ENCODE measurements at regions not wholly inside any gene's neighbourhood (a gene's known extent, or its start where the extent isn't known, plus 50 kb on each side); places are given as distances from the start of the nearest gene placed in this dataset.

GRCh38 chr10:36692759-36693158, 432.6 kb upstream of the ANKRD30A start:
- no peak overlapping the region for H3K27ac ChIP-seq (replicated peaks; ENCODE audit: low read length)
- H3K23ac ChIP-seq (ENCODE audit: low read depth, low read length, poor library complexity) = no peak overlapping the region
- H3K27me3 ChIP-seq (ENCODE audit: control insufficient read depth in 3 of 3, insufficient read depth in 3 of 3, low read depth in 1 of 3, low read length in 3 of 3) = no peaks in the 10 kb centered on the region
- no peaks in the 10 kb centered on the region for H3K9me3 ChIP-seq (replicated peaks in 1 of 2; ENCODE audit: control insufficient read depth in 2 of 2, insufficient read depth in 1 of 2, low read depth in 1 of 2, low read length in 2 of 2)
- no peak overlapping the region for H4K91ac ChIP-seq (ENCODE audit: low read depth, low read length, poor library complexity)
- no peak overlapping the region for H3K18ac ChIP-seq (ENCODE audit: low read length)
- no peak overlapping the region for H3K9ac ChIP-seq (ENCODE audit: low read depth, low read length, poor library complexity)
- DNase-seq (ENCODE audit: low spot score) = no peak
- H3K79me1 ChIP-seq (ENCODE audit: low read depth, low read length) = no peaks in the 10 kb centered on the region
- no peak overlapping the region for H3K4me3 ChIP-seq (ENCODE audit: low read length in 2 of 2)
- no peak overlapping the region for H2BK5ac ChIP-seq (ENCODE audit: low read length)
- no peak overlapping the region for H3K4ac ChIP-seq (ENCODE audit: low read length)
- no peak overlapping the region for H3K4me2 ChIP-seq (ENCODE audit: insufficient read depth, low read length, poor library complexity, severe bottlenecking)
- H2BK12ac ChIP-seq (ENCODE audit: low read length) = peak overlapping the region; percentile 73
- H3K36me3 ChIP-seq (replicated peaks in 1 of 2; ENCODE audit: control insufficient read depth in 2 of 2, insufficient read depth in 2 of 2, low read length in 2 of 2) = no peaks in the 10 kb centered on the region
- H4K8ac ChIP-seq (ENCODE audit: low read depth, low read length) = no peak overlapping the region
- no CpG with 5 or more reads among the region's 10 CpGs for WGBS, 2 donors (ENCODE audit: extremely low coverage in 2 of 2, insufficient read length in 2 of 2, insufficient replicate concordance in 1 of 2)
- no peak overlapping the region for H2BK120ac ChIP-seq (ENCODE audit: low read depth, low read length)
- no peak overlapping the region for H2AFZ ChIP-seq (ENCODE audit: low read length)
- H3K14ac ChIP-seq (ENCODE audit: low read length) = peak overlapping the region; percentile 56
- H2AK5ac ChIP-seq (ENCODE audit: low read depth, low read length) = peak overlapping the region; percentile 37
- H2BK15ac ChIP-seq (ENCODE audit: low read length) = peak overlapping the region; percentile 58
- H3K4me1 ChIP-seq (ENCODE audit: control insufficient read depth in 2 of 2, insufficient read depth in 1 of 2, low read depth in 1 of 2, low read length in 2 of 2) = peaks cover 0 to 4% of the 10 kb centered on the region in 2 donors

- Histone ChIP-seq H2AK5ac (ENCODE audit: low read depth, low read length) (no peak overlapping the region), H4K91ac (ENCODE audit: low read depth, low read length, poor library complexity) (no peak overlapping the region), H3K79me1 (ENCODE audit: low read depth, low read length) (no peaks in the 10 kb centered on the region), H3K4ac (ENCODE audit: low read length) (no peak overlapping the region), H2BK12ac (ENCODE audit: low read length) (no peak overlapping the region), H3K4me3 (ENCODE audit: low read length in 2 of 2) (no peak overlapping the region), H3K4me1 (ENCODE audit: control insufficient read depth in 2 of 2, insufficient read depth in 1 of 2, low read depth in 1 of 2, low read length in 2 of 2) (peaks cover 0 to 4% of the 10 kb centered on the region in 2 donors), H3K14ac (ENCODE audit: low read length) (no peak overlapping the region), H2BK120ac (ENCODE audit: low read depth, low read length) (no peak overlapping the region), H3K18ac (ENCODE audit: low read length) (no peak overlapping the region), H3K9ac (ENCODE audit: low read depth, low read length, poor library complexity) (no peak overlapping the region), H2AFZ (ENCODE audit: low read length) (no peak overlapping the region), H3K23ac (ENCODE audit: low read depth, low read length, poor library complexity) (no peak overlapping the region), H4K8ac (ENCODE audit: low read depth, low read length) (no peak overlapping the region), H3K36me3 (replicated peaks in 1 of 2; ENCODE audit: control insufficient read depth in 2 of 2, insufficient read depth in 2 of 2, low read length in 2 of 2) (no peaks in the 10 kb centered on the region), H3K9me3 (replicated peaks in 1 of 2; ENCODE audit: control insufficient read depth in 2 of 2, insufficient read depth in 1 of 2, low read depth in 1 of 2, low read length in 2 of 2) (no peaks in the 10 kb centered on the region), H3K27ac (replicated peaks; ENCODE audit: low read length) (no peak overlapping the region), H3K4me2 (ENCODE audit: insufficient read depth, low read length, poor library complexity, severe bottlenecking) (no peak overlapping the region), H2BK15ac (ENCODE audit: low read length) (no peak overlapping the region), H2BK5ac (ENCODE audit: low read length) (no peak overlapping the region), H3K27me3 (ENCODE audit: control insufficient read depth in 3 of 3, insufficient read depth in 3 of 3, low read depth in 1 of 3, low read length in 3 of 3) (no peaks in the 10 kb centered on the region)
- no peak for DNase-seq (ENCODE audit: low spot score)
- WGBS, 2 donors (ENCODE audit: extremely low coverage in 2 of 2, insufficient read length in 2 of 2, insufficient replicate concordance in 1 of 2) = no CpG with 5 or more reads among the region's 1 CpG
These were observed 436.7 kb upstream of the ANKRD30A start for GRCh38 chr10:36688717-36689116.

DNA sequence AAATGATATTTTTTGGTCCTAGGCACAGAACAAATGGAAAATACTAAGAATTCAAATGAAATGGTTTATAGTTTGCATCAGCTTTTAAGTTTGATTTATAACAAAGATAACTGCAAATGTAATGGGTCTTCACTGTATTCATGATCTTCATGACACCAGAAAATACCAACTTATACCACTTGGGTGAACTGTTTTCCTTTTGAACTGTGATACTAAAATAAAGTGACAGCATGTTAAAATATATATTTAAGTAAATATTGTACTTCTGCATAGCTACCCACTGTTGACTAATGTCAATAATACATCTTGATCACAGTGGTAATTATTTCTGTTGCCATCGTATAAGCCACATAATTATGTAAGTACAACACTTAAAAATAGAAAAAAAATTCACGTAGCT, 442.0 kb upstream of the ANKRD30A start:
- H3K27ac ChIP-seq (replicated peaks; ENCODE audit: low read length) = no peak overlapping the region
- H3K27me3 ChIP-seq (ENCODE audit: control insufficient read depth in 3 of 3, insufficient read depth in 3 of 3, low read depth in 1 of 3, low read length in 3 of 3) = no peaks in the 10 kb centered on the region
- H3K4me3 ChIP-seq (ENCODE audit: low read length in 2 of 2) = no peak overlapping the region
- no peak overlapping the region for H3K23ac ChIP-seq (ENCODE audit: low read depth, low read length, poor library complexity)
- H3K36me3 ChIP-seq (replicated peaks in 1 of 2; ENCODE audit: control insufficient read depth in 2 of 2, insufficient read depth in 2 of 2, low read length in 2 of 2) = no peaks in the 10 kb centered on the region
- no peak for DNase-seq (ENCODE audit: low spot score)
- H2BK5ac ChIP-seq (ENCODE audit: low read length) = no peak overlapping the region
- no peak overlapping the region for H4K8ac ChIP-seq (ENCODE audit: low read depth, low read length)
- no peak overlapping the region for H2AK5ac ChIP-seq (ENCODE audit: low read depth, low read length)
- H3K18ac ChIP-seq (ENCODE audit: low read length) = no peak overlapping the region
- H4K91ac ChIP-seq (ENCODE audit: low read depth, low read length, poor library complexity) = no peak overlapping the region
- no CpG with 5 or more reads among the region's 2 CpGs for WGBS, 2 donors (ENCODE audit: extremely low coverage in 2 of 2, insufficient read length in 2 of 2, insufficient replicate concordance in 1 of 2)
- H3K4me2 ChIP-seq (ENCODE audit: insufficient read depth, low read length, poor library complexity, severe bottlenecking) = no peak overlapping the region
- no peak overlapping the region for H3K14ac ChIP-seq (ENCODE audit: low read length)
- no peaks in the 10 kb centered on the region for H3K9me3 ChIP-seq (replicated peaks in 1 of 2; ENCODE audit: control insufficient read depth in 2 of 2, insufficient read depth in 1 of 2, low read depth in 1 of 2, low read length in 2 of 2)
- no peak overlapping the region for H2BK120ac ChIP-seq (ENCODE audit: low read depth, low read length)
- H3K4me1 ChIP-seq (ENCODE audit: control insufficient read depth in 2 of 2, insufficient read depth in 1 of 2, low read depth in 1 of 2, low read length in 2 of 2) = no peaks in the 10 kb centered on the region
- H3K79me1 ChIP-seq (ENCODE audit: low read depth, low read length) = no peaks in the 10 kb centered on the region
- H2AFZ ChIP-seq (ENCODE audit: low read length) = no peak overlapping the region
- H3K4ac ChIP-seq (ENCODE audit: low read length) = no peak overlapping the region
- H2BK12ac ChIP-seq (ENCODE audit: low read length) = no peak overlapping the region
- H3K9ac ChIP-seq (ENCODE audit: low read depth, low read length, poor library complexity) = no peak overlapping the region
- H2BK15ac ChIP-seq (ENCODE audit: low read length) = no peak overlapping the region

DNA sequence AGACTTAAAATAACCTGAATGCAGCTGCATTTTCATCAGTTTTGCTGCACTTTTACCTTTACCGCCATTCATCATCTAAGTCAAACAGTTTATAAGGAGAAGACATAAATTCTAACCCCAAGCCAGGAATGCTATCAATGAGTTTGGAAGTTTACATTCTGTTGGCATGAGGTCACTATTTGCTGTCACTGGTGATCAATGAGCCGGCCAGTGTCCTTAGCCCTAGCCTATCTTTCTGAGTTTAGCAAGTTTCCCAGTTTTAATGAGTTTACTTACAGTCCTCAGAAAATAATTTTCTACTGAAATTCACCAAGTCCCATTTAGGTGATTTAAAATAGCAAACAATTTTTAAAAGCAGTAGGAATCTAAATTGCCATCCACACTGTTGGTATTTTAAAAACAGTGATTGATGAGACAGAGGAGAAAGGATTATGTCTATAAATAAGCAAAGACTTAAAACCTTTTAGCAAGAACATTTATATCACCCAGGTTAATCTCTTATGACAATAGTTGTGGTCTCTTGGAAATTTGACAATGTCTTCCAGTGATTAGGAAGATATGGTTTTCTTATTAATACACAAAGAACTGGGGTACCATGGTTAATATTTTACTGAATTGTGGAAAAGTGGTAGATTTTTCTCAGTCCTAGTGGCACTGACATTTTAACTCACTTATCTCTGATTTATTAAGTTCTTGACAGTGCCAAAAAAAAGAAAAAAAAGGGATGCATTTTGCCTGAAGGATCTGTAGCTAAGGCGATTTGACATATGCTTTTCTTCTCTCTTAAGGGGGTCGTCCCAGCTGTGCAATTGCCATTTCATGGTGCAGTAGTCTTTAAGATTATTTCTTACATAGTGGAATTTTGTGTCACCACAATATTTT, 443.4 kb upstream of the ANKRD30A start:
- H3K4me2 ChIP-seq (ENCODE audit: insufficient read depth, low read length, poor library complexity, severe bottlenecking) = no peak overlapping the region
- H3K4me3 ChIP-seq (ENCODE audit: low read length in 2 of 2) = no peak overlapping the region
- WGBS, 2 donors (ENCODE audit: extremely low coverage in 2 of 2, insufficient read length in 2 of 2, insufficient replicate concordance in 1 of 2) = no CpG with 5 or more reads among the region's 4 CpGs
- no peak for DNase-seq (ENCODE audit: low spot score)
- no peaks in the 10 kb centered on the region for H3K36me3 ChIP-seq (replicated peaks in 1 of 2; ENCODE audit: control insufficient read depth in 2 of 2, insufficient read depth in 2 of 2, low read length in 2 of 2)
- H2AFZ ChIP-seq (ENCODE audit: low read length) = no peak overlapping the region
- no peak overlapping the region for H4K8ac ChIP-seq (ENCODE audit: low read depth, low read length)
- no peak overlapping the region for H4K91ac ChIP-seq (ENCODE audit: low read depth, low read length, poor library complexity)
- H3K4ac ChIP-seq (ENCODE audit: low read length) = no peak overlapping the region
- no peak overlapping the region for H2AK5ac ChIP-seq (ENCODE audit: low read depth, low read length)
- no peaks in the 10 kb centered on the region for H3K4me1 ChIP-seq (ENCODE audit: control insufficient read depth in 2 of 2, insufficient read depth in 1 of 2, low read depth in 1 of 2, low read length in 2 of 2)
- no peaks in the 10 kb centered on the region for H3K9me3 ChIP-seq (replicated peaks in 1 of 2; ENCODE audit: control insufficient read depth in 2 of 2, insufficient read depth in 1 of 2, low read depth in 1 of 2, low read length in 2 of 2)
- no peak overlapping the region for H3K23ac ChIP-seq (ENCODE audit: low read depth, low read length, poor library complexity)
- H3K18ac ChIP-seq (ENCODE audit: low read length) = no peak overlapping the region
- no peak overlapping the region for H3K14ac ChIP-seq (ENCODE audit: low read length)
- no peak overlapping the region for H3K9ac ChIP-seq (ENCODE audit: low read depth, low read length, poor library complexity)
- H2BK12ac ChIP-seq (ENCODE audit: low read length) = no peak overlapping the region
- H2BK5ac ChIP-seq (ENCODE audit: low read length) = no peak overlapping the region
- H2BK15ac ChIP-seq (ENCODE audit: low read length) = no peak overlapping the region
- no peaks in the 10 kb centered on the region for H3K79me1 ChIP-seq (ENCODE audit: low read depth, low read length)
- H3K27me3 ChIP-seq (ENCODE audit: control insufficient read depth in 3 of 3, insufficient read depth in 3 of 3, low read depth in 1 of 3, low read length in 3 of 3) = no peaks in the 10 kb centered on the region
- H3K27ac ChIP-seq (replicated peaks; ENCODE audit: low read length) = no peak overlapping the region
- no peak overlapping the region for H2BK120ac ChIP-seq (ENCODE audit: low read depth, low read length)

All from neuronal stem cell (in vitro differentiated cells).